ENCODE measurements at regions not wholly inside any gene's neighbourhood (a gene's known extent, or its start where the extent isn't known, plus 50 kb on each side); places are given as distances from the start of the nearest gene placed in this dataset.
"Not testable (repeated sequence)": the region's sequence is repeated elsewhere in the genome, so short reads cannot be mapped to it uniquely, and the experiment has no call there.

- H3K4me1 ChIP-seq (ENCODE audit: insufficient read depth, low read length); H3K4me3 ChIP-seq (ENCODE audit: low read length); H3K9me3 ChIP-seq (ENCODE audit: low read depth, low read length); H3K27me3 ChIP-seq (ENCODE audit: insufficient read depth, low read length): not testable (repeated sequence)
Observed at GRCh38 chr3:84734731-84735130, 224.1 kb upstream of the CADM2 start.

- H3K27me3 ChIP-seq (ENCODE audit: insufficient read depth, low read length): no peaks in the 10 kb centered on the region
- no peak overlapping the region for H3K4me3 ChIP-seq (ENCODE audit: low read length)
- no peaks in the 10 kb centered on the region for H3K4me1 ChIP-seq (ENCODE audit: insufficient read depth, low read length)
- H3K9me3 ChIP-seq (ENCODE audit: low read depth, low read length): peaks cover 4% of the 10 kb centered on the region
Observed at GRCh38 chr3:84738086-84738485, 220.7 kb upstream of the CADM2 start.

- H3K27me3 ChIP-seq (ENCODE audit: insufficient read depth, low read length): no peaks in the 10 kb centered on the region
- no peak overlapping the region for H3K4me3 ChIP-seq (ENCODE audit: low read length)
- no peaks in the 10 kb centered on the region for H3K4me1 ChIP-seq (ENCODE audit: insufficient read depth, low read length)
- H3K9me3 ChIP-seq (ENCODE audit: low read depth, low read length): peaks cover 4% of the 10 kb centered on the region
Observed at GRCh38 chr3:84742915-84743425, 215.8 kb upstream of the CADM2 start.

- Histone ChIP-seq H3K9me3 (ENCODE audit: low read depth, low read length) (peaks cover 4% of the 10 kb centered on the region), H3K4me3 (ENCODE audit: low read length) (no peak overlapping the region), H3K4me1 (ENCODE audit: insufficient read depth, low read length) (no peaks in the 10 kb centered on the region), H3K27me3 (ENCODE audit: insufficient read depth, low read length) (no peaks in the 10 kb centered on the region)
Observed at GRCh38 chr3:84744130-84744529, 214.7 kb upstream of the CADM2 start.

GRCh38 chr3:84755860-84756259, 202.9 kb upstream of the CADM2 start:
- Histone ChIP-seq H3K27me3 (ENCODE audit: insufficient read depth, low read length) (no peaks in the 10 kb centered on the region), H3K4me1 (ENCODE audit: insufficient read depth, low read length) (no peaks in the 10 kb centered on the region), H3K4me3 (ENCODE audit: low read length) (no peak overlapping the region), H3K9me3 (ENCODE audit: low read depth, low read length) (no peaks in the 10 kb centered on the region)

- Histone ChIP-seq H3K27me3 (ENCODE audit: insufficient read depth, low read length) (no peaks in the 10 kb centered on the region), H3K9me3 (ENCODE audit: low read depth, low read length) (no peaks in the 10 kb centered on the region), H3K4me1 (ENCODE audit: insufficient read depth, low read length) (no peaks in the 10 kb centered on the region), H3K4me3 (ENCODE audit: low read length) (no peak overlapping the region)
Observed at GRCh38 chr3:84759361-84759760, 199.4 kb upstream of the CADM2 start.

GRCh38 chr3:84772841-84773240, 185.9 kb upstream of the CADM2 start:
- H3K4me3 ChIP-seq (ENCODE audit: low read length): no peak overlapping the region
- no peaks in the 10 kb centered on the region for H3K4me1 ChIP-seq (ENCODE audit: insufficient read depth, low read length)
- peaks cover 14% of the 10 kb centered on the region for H3K9me3 ChIP-seq (ENCODE audit: low read depth, low read length)
- H3K27me3 ChIP-seq (ENCODE audit: insufficient read depth, low read length): no peaks in the 10 kb centered on the region

- no peaks in the 10 kb centered on the region for H3K4me1 ChIP-seq (ENCODE audit: insufficient read depth, low read length)
- H3K9me3 ChIP-seq (ENCODE audit: low read depth, low read length): no peaks in the 10 kb centered on the region
- no peak overlapping the region for H3K4me3 ChIP-seq (ENCODE audit: low read length)
- H3K27me3 ChIP-seq (ENCODE audit: insufficient read depth, low read length): no peaks in the 10 kb centered on the region
Observed at GRCh38 chr3:84783281-84783680, 175.5 kb upstream of the CADM2 start.

GRCh38 chr3:84789961-84790360, 168.8 kb upstream of the CADM2 start:
- Histone ChIP-seq H3K4me3 (ENCODE audit: low read length) (no peak overlapping the region), H3K4me1 (ENCODE audit: insufficient read depth, low read length) (no peaks in the 10 kb centered on the region), H3K9me3 (ENCODE audit: low read depth, low read length) (no peaks in the 10 kb centered on the region), H3K27me3 (ENCODE audit: insufficient read depth, low read length) (no peaks in the 10 kb centered on the region)

GRCh38 chr3:84806958-84807357, 151.8 kb upstream of the CADM2 start:
- Histone ChIP-seq H3K4me3 (ENCODE audit: low read length) (no peak overlapping the region), H3K4me1 (ENCODE audit: insufficient read depth, low read length) (no peaks in the 10 kb centered on the region), H3K9me3 (ENCODE audit: low read depth, low read length) (no peaks in the 10 kb centered on the region), H3K27me3 (ENCODE audit: insufficient read depth, low read length) (no peaks in the 10 kb centered on the region)

- no peak overlapping the region for H3K4me3 ChIP-seq (ENCODE audit: low read length)
- no peaks in the 10 kb centered on the region for H3K4me1 ChIP-seq (ENCODE audit: insufficient read depth, low read length)
- H3K27me3 ChIP-seq (ENCODE audit: insufficient read depth, low read length): no peaks in the 10 kb centered on the region
- no peaks in the 10 kb centered on the region for H3K9me3 ChIP-seq (ENCODE audit: low read depth, low read length)
Observed at GRCh38 chr3:84820126-84820525, 138.7 kb upstream of the CADM2 start.

- Histone ChIP-seq H3K4me3 (ENCODE audit: low read length) (no peak overlapping the region), H3K9me3 (ENCODE audit: low read depth, low read length) (no peaks in the 10 kb centered on the region), H3K4me1 (ENCODE audit: insufficient read depth, low read length) (no peaks in the 10 kb centered on the region), H3K27me3 (ENCODE audit: insufficient read depth, low read length) (no peaks in the 10 kb centered on the region)
Observed at GRCh38 chr3:84820906-84821305, 137.9 kb upstream of the CADM2 start.

GRCh38 chr3:84825817-84826216, 133.0 kb upstream of the CADM2 start:
- Histone ChIP-seq H3K27me3 (ENCODE audit: insufficient read depth, low read length) (no peaks in the 10 kb centered on the region), H3K4me1 (ENCODE audit: insufficient read depth, low read length) (no peaks in the 10 kb centered on the region), H3K4me3 (ENCODE audit: low read length) (no peak overlapping the region), H3K9me3 (ENCODE audit: low read depth, low read length) (no peaks in the 10 kb centered on the region)

- Histone ChIP-seq H3K27me3 (ENCODE audit: insufficient read depth, low read length) (no peaks in the 10 kb centered on the region), H3K9me3 (ENCODE audit: low read depth, low read length) (no peaks in the 10 kb centered on the region), H3K4me1 (ENCODE audit: insufficient read depth, low read length) (no peaks in the 10 kb centered on the region), H3K4me3 (ENCODE audit: low read length) (no peak overlapping the region)
Observed at GRCh38 chr3:84830476-84830875, 128.3 kb upstream of the CADM2 start.

GRCh38 chr3:84835366-84835765, 123.4 kb upstream of the CADM2 start:
- no peaks in the 10 kb centered on the region for H3K9me3 ChIP-seq (ENCODE audit: low read depth, low read length)
- no peak overlapping the region for H3K4me3 ChIP-seq (ENCODE audit: low read length)
- no peaks in the 10 kb centered on the region for H3K27me3 ChIP-seq (ENCODE audit: insufficient read depth, low read length)
- no peaks in the 10 kb centered on the region for H3K4me1 ChIP-seq (ENCODE audit: insufficient read depth, low read length)

- Histone ChIP-seq H3K27me3 (ENCODE audit: insufficient read depth, low read length) (no peaks in the 10 kb centered on the region), H3K4me1 (ENCODE audit: insufficient read depth, low read length) (no peaks in the 10 kb centered on the region), H3K4me3 (ENCODE audit: low read length) (no peak overlapping the region), H3K9me3 (ENCODE audit: low read depth, low read length) (no peaks in the 10 kb centered on the region)
Observed at GRCh38 chr3:84836961-84837360, 121.8 kb upstream of the CADM2 start.

GRCh38 chr3:84877092-84877491, 81.7 kb upstream of the CADM2 start:
- Histone ChIP-seq H3K9me3 (ENCODE audit: low read depth, low read length) (peaks cover 12% of the 10 kb centered on the region), H3K4me1 (ENCODE audit: insufficient read depth, low read length) (no peaks in the 10 kb centered on the region), H3K4me3 (ENCODE audit: low read length) (no peak overlapping the region), H3K27me3 (ENCODE audit: insufficient read depth, low read length) (no peaks in the 10 kb centered on the region)

All from mononuclear cell (primary cell).